Mammary epithelial cell (primary cell): ENCODE measurements at regions not wholly inside any gene's neighbourhood (a gene's known extent, or its start where the extent isn't known, plus 50 kb on each side); places are given as distances from the start of the nearest gene placed in this dataset.

Experiments
- CTCF ChIP-seq, 2 donors: IDR thresholded peaks in 1 of 2; conservative IDR thresholded peaks in 1 of 2; 2 replicates each; pipeline ENCODE4 v1.5.1; 2011 to 2012; ENCODE audit warnings: inconsistent platforms in 2 of 2, low read length in 2 of 2, mild to moderate bottlenecking in 2 of 2, control low read depth in 1 of 2, low read depth in 1 of 2; ENCODE audit not compliant: insufficient read depth in 1 of 2; ENCODE audit errors: extremely low read depth in 1 of 2
- EZH2 ChIP-seq: IDR thresholded peaks from 2 replicates; pipeline ENCODE4 v1.6.1; 2012; ENCODE audit warnings: low read length, inconsistent platforms, borderline replicate concordance

GRCh38 chr20:59411589-59411988, 111.2 kb downstream of the EDN3 start:
- TF ChIP-seq CTCF (conservative IDR thresholded peaks at IDR 0.05 in 1 of 2, IDR thresholded peaks at IDR 0.05 in 1 of 2; ENCODE audit: extremely low read depth in 1 of 2, insufficient read depth in 1 of 2, low read depth in 1 of 2, low read length in 2 of 2) (no peak), EZH2 (no peak)
